Loucy (cell line): ENCODE measurements at regions not wholly inside any gene's neighbourhood (a gene's known extent, or its start where the extent isn't known, plus 50 kb on each side); places are given as distances from the start of the nearest gene placed in this dataset.

Source experiments
- H2AFZ ChIP-seq: fragments of 200-600 bp; sonication (generic); 2 replicates; pipeline ENCODE4 v1.6.0; 2016; ENCODE audit warnings: antibody characterized with exemption, mild to moderate bottlenecking, low read length, moderate library complexity
- H3F3A ChIP-seq: fragments of 200-600 bp; 2 replicates; pipeline ENCODE4 v1.6.0; 2016; ENCODE audit warnings: antibody characterized with exemption, low read depth, mild to moderate bottlenecking
- H3K27me3 ChIP-seq: fragments of 200-600 bp; sonication (generic); 2 replicates; pipeline ENCODE4 v1.6.1; 2014; ENCODE audit warnings: low read length, mild to moderate bottlenecking; ENCODE audit not compliant: insufficient read depth, poor library complexity, severe bottlenecking
- H3K36me3 ChIP-seq: fragments of 200-600 bp; sonication (generic); 2 replicates; pipeline ENCODE4 v1.6.1; 2016; ENCODE audit warnings: low read length; ENCODE audit not compliant: insufficient read depth
- H3K4me1 ChIP-seq: fragments of 200-600 bp; sonication (generic); 2 replicates; pipeline ENCODE4 v1.5.1; 2014; ENCODE audit warnings: low read length, mild to moderate bottlenecking; ENCODE audit not compliant: insufficient read depth, poor library complexity, severe bottlenecking
- H3K4me2 ChIP-seq: fragments of 200-600 bp; sonication (generic); 2 replicates; pipeline ENCODE4 v1.6.0; 2014; ENCODE audit warnings: antibody characterized with exemption, low read length, low read depth, mild to moderate bottlenecking; ENCODE audit not compliant: poor library complexity, severe bottlenecking
- H3K4me3 ChIP-seq: fragments of 200-600 bp; sonication (generic); 2 replicates; pipeline ENCODE4 v1.5.1; 2014; ENCODE audit warnings: low read length, mild to moderate bottlenecking, mixed read lengths; ENCODE audit not compliant: poor library complexity, severe bottlenecking
- H3K79me2 ChIP-seq: fragments of 200-600 bp; sonication (generic); 2 replicates; pipeline ENCODE4 v1.6.1; 2014; ENCODE audit warnings: low read length; ENCODE audit not compliant: insufficient read depth
- H3K9ac ChIP-seq: fragments of 200-600 bp; sonication (generic); 2 replicates; pipeline ENCODE4 v1.6.0; 2014; ENCODE audit warnings: mild to moderate bottlenecking, low read depth, low read length, moderate library complexity; ENCODE audit not compliant: poor library complexity, severe bottlenecking
- H3K9me2 ChIP-seq: fragments of 200-600 bp; sonication (generic); replicated peaks from 2 replicates; pipeline ENCODE4 v1.6.1; 2016; ENCODE audit warnings: low read depth, low read length, mixed read lengths
- H3K9me3 ChIP-seq: fragments of 200-600 bp; sonication (generic); 2 replicates; pipeline ENCODE4 v1.6.1; 2014; ENCODE audit warnings: mild to moderate bottlenecking, antibody characterized with exemption, low read length, low read depth; ENCODE audit not compliant: insufficient read depth
- H4K20me1 ChIP-seq: fragments of 200-600 bp; sonication (generic); 2 replicates; pipeline ENCODE4 v1.6.0; 2014; ENCODE audit warnings: antibody characterized with exemption, low read length, mild to moderate bottlenecking; ENCODE audit not compliant: insufficient read depth, poor library complexity, severe bottlenecking
- CTCF ChIP-seq: fragments of 200-600 bp; sonication (generic); conservative IDR thresholded peaks from 2 replicates; pipeline ENCODE4 v1.5.1; 2014; ENCODE audit warnings: mild to moderate bottlenecking, antibody characterized with exemption, low read length
- EZH2phosphoT487 ChIP-seq: fragments of 200-600 bp; IDR thresholded peaks from 2 replicates; pipeline ENCODE4 v1.6.1; 2018; ENCODE audit warnings: antibody characterized with exemption, mild to moderate bottlenecking, moderate library complexity, borderline replicate concordance

- no peak overlapping the region for H3K9ac ChIP-seq
- no peaks in the 10 kb centered on the region for H3K36me3 ChIP-seq
- no peaks in the 10 kb centered on the region for H3K9me2 ChIP-seq
- H3K79me2 ChIP-seq = no peaks in the 10 kb centered on the region
- H4K20me1 ChIP-seq = no peaks in the 10 kb centered on the region
- no peak overlapping the region for H2AFZ ChIP-seq
- H3K27me3 ChIP-seq = no peaks in the 10 kb centered on the region
- 0 out of 2 replicates have a peak, but pooled peaks cover 3% of the 10 kb centered on the region for H3K9me3 ChIP-seq
- TF ChIP-seq EZH2phosphoT487 (no peak), CTCF (no peak)
- H3K4me2 ChIP-seq = no peak overlapping the region
- H3K4me3 ChIP-seq = no peak overlapping the region
- no peaks in the 10 kb centered on the region for H3K4me1 ChIP-seq
- no peaks in the 10 kb centered on the region for H3F3A ChIP-seq
Observed at GRCh38 chr9:109830545-109830944, 50.5 kb downstream of the PALM2AKAP2 start.

GRCh38 chr9:109831998-109832658 is 52.1 kb downstream of the PALM2AKAP2 start:
- 0 out of 2 replicates have a peak, but pooled peaks cover 3% of the 10 kb centered on the region for H3K9me3 ChIP-seq
- H3K79me2 ChIP-seq = no peaks in the 10 kb centered on the region
- TF ChIP-seq CTCF (no peak), EZH2phosphoT487 (no peak)
- no peaks in the 10 kb centered on the region for H3K9me2 ChIP-seq
- H2AFZ ChIP-seq = no peak overlapping the region
- H3K9ac ChIP-seq = no peak overlapping the region
- no peak overlapping the region for H3K4me2 ChIP-seq
- H3K27me3 ChIP-seq = no peaks in the 10 kb centered on the region
- H3K4me1 ChIP-seq = no peaks in the 10 kb centered on the region
- no peak overlapping the region for H3K4me3 ChIP-seq
- H3F3A ChIP-seq = no peaks in the 10 kb centered on the region
- no peaks in the 10 kb centered on the region for H3K36me3 ChIP-seq
- no peaks in the 10 kb centered on the region for H4K20me1 ChIP-seq

GRCh38 chr9:109834855-109835254 is 54.9 kb downstream of the PALM2AKAP2 start:
- Histone ChIP-seq H3K9ac (no peak overlapping the region), H3K9me2 (no peaks in the 10 kb centered on the region), H3K4me2 (no peak overlapping the region), H4K20me1 (no peaks in the 10 kb centered on the region), H3K4me3 (no peak overlapping the region), H3F3A (no peaks in the 10 kb centered on the region), H3K9me3 (0 out of 2 replicates have a peak, but pooled peaks cover 3% of the 10 kb centered on the region), H3K4me1 (no peaks in the 10 kb centered on the region), H2AFZ (no peak overlapping the region), H3K36me3 (no peaks in the 10 kb centered on the region), H3K79me2 (no peaks in the 10 kb centered on the region), H3K27me3 (no peaks in the 10 kb centered on the region)
- no peak for TF ChIP-seq CTCF
